HUDEP-2 (cell line): ENCODE measurements at regions not wholly inside any gene's neighbourhood (a gene's known extent, or its start where the extent isn't known, plus 50 kb on each side); places are given as distances from the start of the nearest gene placed in this dataset.

Experiments used
- DNase-seq, 76 experiments: peaks; one replicate each; lab custom pipeline; 2025; ENCODE audit not compliant: unreplicated experiment in 76 of 76; lab: John Stamatoyannopoulos, UW

DNA sequence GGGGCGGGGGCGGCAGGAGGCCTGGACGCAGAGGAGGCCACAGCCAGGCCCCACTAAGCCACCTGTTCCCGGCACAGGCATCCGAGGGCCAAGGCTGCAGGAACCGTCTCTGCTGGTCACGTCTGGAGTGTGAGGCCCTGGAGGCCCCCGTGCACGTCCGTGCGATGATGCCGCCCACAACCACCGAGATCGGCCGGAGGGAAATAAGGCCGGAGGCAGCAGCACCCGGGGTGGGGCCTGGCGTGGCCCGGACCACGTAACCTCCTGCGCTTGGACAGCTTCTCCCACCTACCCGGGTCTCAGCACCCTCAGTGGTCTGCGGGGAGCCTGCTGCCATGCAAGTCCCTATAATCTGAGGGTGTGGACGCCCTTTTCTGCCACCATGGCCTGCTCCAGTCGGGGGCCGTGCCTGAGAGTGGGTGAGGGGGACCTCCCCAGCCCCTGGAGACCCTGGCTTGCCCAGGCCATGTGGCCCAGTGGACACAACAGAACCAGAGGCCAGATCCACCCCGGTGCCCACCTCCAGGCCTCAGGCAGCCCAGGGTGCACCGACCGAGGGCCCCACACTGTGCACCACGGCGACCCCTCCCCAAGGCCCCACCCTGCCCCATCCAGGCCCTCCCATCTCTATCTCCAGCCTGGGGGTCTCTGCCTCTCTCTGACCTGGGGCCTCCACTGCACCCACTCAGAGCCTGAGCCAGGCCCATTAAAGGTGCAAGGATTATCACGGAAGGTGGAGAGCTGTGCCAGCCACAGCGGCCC is 83.1 kb downstream of the PDGFA start:
- DNase-seq, result no peak

DNA sequence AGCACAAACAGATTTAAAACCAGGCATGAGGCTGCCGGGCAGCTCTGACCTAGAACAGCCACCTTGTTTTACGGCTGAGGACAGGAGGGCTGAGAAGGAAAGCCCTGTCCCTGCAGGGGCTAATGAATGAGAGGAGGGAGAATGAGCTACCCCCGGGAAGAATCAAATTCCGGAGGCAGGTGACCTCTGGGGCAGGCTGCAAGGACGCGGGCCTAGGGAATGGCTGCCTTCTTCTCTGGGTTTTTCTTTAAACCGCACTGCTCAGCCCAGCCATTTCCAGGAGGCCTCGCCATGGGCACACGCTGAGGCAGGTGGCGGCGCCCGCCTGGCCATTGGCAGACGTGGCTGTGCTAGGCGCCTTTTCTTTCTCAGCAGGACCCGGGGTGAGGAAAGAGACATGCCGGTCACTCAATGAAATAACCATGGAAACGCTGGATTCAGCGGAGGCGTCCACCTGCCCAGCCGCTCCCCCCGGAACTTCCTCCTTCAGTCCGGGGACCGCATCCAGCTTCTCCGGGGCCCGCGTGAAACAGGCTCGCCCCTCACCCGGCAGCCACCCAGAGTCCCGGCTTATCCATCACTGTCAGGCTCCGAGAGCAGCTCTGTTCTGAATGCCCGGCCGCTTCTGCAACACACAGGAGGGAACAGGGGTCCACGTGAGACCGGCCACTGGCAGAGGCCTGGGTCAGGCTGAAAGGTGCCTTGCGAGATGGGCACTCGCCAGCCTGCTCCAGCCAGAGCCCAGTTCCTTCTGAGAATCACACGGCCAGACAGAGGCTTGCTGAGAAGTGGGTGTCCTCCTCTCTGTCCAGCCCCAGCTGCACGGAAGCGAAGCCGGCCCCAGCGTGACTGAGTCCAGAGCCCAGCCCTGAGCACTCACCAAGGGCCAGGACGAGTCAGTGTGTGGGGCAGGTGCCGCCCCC is 82.1 kb downstream of the PDGFA start:
- no peak for DNase-seq

DNA sequence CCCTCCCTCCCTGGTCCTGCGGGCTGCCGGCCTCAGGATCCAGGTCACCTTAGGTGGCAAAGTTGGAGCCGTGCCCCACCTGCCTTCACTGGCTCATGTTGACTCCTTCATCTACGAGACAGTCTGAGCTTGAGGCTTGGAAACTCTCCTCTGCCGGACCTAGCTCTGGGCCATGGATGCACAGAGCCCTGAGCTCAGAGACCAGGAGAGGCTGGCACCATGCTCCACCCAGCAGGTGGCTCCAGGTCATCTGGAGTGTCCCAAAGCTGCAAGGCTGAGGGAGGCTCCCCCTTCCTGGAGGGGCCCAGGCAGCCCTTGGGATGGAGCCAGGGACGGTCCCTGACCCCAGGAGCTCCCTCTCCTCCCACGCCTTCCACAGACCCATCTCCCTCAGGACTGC is 81.3 kb downstream of the PDGFA start:
- no peak for DNase-seq

DNA sequence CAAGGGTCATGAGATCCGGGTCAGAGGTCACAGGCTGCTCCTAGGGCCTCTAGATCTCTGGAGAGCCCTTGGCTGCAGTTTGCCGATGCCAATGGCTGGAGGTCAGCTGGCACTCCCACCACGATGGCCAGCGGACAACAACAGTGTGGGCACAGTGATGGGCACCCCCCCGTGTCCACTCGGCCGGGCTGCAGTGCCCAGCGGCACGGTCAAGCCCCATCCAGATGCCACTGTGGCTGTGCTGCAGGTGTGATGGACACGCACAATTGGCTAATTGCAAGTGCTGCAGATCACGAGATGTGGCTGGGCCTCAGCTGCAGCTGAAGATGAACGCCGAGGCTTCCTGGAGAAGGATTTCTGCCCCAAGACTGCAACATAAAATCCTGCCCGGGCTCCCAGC is 80.7 kb downstream of the PDGFA start:
- no peak for DNase-seq

DNA sequence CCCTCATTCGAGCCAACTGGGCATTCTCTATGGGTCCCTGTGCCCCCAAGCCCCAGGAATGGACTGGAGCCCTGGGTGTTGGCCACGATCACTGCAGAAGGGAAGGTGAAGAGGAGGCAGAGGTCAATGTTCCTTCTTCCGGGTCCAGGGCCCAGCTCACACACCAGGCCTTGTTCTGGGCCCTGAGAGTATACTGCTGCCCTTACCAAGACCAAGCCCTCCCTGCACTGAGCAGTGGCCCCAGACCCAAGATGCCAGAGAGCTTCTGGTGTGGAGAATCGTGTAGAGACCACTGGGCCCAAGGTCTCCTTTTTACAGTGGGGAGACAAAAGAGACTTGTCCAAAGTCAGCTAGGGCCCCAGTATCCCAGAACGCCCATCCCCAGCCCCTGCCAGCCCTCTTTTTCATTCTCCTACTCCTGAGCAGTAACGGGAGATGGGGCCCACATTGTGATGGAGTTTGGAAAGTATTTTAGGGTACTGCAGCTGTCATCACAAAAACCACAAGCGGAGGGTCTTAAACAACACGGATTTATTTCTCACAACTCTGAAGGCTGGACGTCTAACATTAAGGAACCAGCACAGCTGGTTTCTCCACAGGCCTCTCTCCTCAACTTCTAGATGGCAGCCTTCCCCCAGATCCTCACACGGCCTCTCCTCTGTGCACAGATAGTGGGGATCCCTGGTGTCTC is 79.4 kb downstream of the PDGFA start:
- DNase-seq, result no peak

DNA sequence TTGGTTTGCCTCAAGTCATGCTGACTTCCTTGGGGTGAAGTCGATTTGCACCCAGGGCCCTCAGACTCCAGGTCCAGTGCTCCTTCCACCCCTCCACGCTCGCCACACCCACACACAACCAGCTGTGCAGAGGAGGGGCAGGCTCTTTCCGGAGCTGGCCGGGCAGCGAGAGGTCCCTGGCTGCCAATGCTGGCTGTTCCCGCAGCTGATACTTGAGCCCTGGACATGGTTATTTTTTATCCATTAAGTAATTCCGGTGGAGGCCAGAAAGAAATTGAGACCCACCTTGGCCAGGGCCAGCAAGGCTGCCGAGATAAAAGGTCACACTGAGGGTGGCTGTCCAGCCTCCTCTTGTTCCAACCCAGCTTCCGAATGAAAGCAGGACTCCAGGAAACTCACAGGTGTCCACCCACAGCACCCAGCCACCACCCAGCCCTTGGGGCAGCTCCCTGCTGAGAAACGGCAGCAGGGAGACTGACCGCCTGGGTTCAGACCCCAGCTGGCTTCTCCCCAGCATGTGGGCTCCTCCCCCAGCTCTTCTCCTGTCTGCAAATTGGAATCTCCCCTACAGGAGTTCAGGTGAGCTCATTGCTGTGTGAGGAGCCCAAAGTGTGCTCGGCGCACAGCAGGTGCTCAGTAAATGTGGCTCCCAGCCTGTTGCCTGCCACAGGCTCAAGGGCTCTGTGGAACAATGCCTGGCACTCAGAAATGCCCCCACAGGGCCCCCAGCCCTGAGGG is 77.8 kb downstream of the PDGFA start:
- no peak for DNase-seq

DNA sequence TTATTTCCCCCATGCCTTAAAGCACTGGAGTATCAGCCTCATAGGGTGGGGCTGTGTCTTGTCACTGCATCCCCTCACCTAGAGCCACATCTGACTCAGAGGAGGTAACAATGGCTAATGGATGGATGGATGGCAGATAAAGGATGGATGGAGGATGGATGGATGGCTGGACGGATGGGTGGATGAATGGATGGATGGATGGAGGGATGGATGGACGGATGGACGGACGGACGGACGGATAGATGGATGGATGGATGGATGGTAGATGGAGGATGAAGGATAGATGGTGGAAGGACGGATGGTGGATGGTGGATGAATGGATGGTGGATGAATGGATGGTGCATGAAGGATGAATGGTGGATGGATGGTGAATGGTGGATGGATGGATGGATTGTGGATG is 77.2 kb downstream of the PDGFA start:
- no peak for DNase-seq

DNA sequence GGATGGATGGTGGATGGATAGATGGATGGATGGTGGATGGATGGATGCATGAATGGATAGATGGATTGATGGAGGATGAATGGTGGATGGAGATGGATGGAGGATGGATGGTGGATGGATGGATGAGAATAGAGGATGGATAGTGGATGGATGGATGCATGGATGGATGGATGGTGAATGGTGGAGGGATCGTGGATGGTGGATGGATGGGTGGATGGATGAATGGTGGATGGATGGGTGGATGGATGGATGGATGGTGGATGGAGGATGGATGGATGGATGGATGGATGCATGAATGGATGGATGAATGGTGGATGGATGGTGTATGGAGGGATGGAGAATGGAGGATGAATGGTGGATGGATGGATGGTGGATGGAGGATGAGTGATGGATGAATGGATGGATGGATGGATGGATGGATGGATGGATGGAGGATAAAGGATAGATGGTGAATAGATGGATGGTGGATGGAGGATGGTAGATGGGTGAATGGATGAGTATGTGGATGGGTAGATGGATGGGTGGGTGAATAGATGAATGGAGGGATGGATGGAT is 76.3 kb downstream of the PDGFA start:
- no peak for DNase-seq

DNA sequence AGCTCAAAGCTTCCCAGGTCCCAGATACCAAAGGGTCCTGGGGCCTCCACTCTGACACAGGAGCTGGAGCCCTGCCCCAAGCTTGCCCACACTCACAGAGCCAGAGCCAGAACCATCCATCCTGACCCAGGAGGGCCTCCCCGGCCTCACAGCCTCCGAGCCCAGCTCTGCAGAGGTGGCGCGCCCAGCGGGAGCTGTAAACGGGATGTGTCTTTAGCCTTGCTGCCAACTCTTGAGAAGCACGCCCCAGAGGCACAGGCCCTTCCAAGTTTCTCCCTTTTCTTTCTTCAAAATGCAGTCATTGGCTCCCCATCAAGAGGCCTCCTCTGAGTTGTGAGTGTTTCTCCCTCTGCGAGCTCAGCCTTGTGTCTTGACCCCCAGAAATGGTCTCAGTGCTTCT is 75.0 kb downstream of the PDGFA start:
- no peak for DNase-seq

DNA sequence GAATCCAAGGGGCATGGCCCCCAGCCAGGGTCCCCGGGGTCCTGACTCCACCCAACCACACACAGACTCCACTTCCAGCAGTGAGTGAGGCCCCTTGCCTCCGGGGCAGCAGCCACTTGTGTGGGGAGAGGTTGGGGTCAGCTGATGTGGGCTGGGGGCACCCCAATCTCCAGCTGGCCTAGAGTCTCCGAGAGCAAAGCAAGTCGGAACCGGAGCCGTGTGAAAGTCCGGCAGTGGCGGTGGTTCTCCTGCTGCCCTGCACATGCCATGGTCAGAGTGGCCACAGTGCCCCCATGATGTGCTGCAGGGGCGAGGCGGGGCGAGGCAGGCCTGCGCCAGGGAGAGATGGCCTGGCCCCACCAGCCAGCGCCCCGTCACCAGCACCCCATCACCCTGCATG is 74.6 kb downstream of the PDGFA start:
- no peak for DNase-seq

DNA sequence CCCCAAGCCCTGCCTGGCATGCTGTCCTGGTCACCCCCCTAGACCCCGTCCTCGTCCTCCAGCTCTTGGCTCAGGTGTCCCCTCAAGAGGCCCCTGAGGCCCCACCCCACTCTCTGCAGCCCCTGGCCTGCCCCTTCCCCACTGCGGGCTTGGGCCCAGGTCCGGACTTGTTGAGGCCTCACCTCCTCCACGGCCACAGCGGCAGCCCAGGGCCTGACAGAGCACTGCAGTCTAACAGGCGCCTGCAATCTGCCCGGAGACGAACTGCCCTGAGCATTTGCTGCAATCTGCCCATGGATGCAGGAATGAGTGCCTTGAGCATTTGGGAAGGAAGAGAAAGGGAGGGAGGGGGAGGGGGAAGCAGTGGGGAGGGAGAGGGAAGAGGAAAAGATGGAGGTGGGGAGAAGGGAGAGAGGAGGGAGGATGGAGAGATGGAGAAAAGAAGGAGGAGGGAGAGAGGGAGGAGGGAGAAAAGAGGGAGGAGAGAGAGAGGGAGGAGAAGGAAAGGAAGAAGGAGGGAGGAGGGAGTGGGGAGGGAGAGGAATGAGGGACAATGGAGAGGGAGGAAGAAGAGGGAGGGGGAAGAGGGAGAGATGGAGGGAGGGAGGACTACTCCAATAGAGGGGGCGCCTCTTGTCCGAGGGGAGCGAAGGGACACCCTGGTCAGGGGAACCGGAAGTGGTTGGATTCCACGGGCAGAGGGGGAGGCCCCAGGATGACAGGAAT is 73.9 kb downstream of the PDGFA start:
- no peak for DNase-seq

DNA sequence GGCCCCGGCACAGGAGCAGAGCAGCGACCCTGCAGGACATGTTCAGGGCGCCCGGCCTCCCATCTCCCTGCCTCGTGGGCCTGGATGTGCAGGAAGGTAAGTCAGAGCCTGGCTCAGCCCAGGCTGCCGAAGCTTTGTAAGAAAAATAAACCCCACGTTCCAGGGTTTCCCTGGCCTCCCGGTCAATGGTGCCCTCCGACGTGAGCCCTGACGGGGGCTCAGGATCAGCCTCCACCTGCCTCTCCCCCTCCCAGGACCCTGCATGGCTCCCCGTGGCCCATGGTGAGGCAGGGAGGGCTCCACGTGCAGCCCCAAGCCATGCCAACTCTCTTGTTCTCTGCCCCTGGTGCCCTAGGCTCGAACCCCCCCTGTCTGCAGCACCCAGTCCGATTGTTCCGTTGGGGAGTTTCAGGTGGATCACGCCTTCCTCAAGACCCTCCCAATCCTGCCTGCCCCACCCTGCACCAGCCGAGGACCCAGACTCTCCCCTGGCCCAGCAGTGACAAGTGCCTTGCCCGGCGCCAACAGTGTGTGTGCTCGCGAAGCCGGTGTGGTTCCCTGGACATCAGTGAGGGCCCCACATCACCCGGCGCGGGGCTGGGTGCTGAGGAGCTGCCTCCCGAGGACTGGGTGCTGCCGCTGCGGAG is 73.2 kb downstream of the PDGFA start:
- DNase-seq, result no peak
